ENCODE measurements at regions not wholly inside any gene's neighbourhood (a gene's known extent, or its start where the extent isn't known, plus 50 kb on each side); places are given as distances from the start of the nearest gene placed in this dataset.
"Not testable (repeated sequence)": the region's sequence is repeated elsewhere in the genome, so short reads cannot be mapped to it uniquely, and the experiment has no call there.

DNA sequence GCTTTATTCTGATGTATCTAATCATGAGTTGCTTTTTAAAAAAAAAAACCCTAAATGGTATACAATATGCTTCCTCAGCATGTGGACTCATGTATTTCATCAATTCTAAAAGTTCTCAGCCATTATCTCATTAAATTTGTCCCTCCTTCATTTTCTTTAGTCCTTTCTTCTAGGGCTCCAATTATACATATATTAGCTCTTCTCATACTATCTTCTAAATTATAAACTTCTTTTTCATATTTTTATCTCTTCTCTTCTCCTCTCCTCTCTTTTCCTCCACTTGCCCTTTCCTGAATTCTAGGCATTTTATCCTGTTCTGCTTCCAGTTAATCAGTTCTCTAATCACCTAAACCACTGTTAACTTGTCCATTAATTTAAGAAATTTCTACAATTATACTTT lies 55.0 kb upstream of the IL33 start:
- no peak for DNase-seq

- no peak for DNase-seq
Observed at GRCh38 chr9:6153425-6153824, 62.2 kb upstream of the IL33 start.

DNA sequence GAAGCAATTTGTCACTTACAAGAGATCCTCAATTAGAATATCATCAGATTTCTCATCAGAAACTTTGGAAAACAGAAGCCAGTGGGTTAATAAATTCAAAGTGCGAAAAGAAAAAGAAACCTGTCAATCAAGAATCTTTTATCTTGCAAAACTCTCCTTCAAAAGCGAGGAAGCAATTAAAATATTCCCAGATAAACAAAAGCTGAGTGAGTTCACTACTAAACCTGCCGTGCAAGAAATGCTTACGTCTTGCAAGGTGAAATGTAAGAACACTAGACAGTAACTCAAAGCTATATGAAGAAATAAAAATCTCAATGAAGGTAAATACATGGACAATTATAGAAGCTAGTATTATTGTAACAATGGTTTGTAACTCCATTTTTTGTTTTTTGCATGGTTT lies 62.8 kb upstream of the IL33 start:
- DNase-seq: no peak

- no peak for DNase-seq
Observed at GRCh38 chr9:6150483-6150882, 65.1 kb upstream of the IL33 start.

DNA sequence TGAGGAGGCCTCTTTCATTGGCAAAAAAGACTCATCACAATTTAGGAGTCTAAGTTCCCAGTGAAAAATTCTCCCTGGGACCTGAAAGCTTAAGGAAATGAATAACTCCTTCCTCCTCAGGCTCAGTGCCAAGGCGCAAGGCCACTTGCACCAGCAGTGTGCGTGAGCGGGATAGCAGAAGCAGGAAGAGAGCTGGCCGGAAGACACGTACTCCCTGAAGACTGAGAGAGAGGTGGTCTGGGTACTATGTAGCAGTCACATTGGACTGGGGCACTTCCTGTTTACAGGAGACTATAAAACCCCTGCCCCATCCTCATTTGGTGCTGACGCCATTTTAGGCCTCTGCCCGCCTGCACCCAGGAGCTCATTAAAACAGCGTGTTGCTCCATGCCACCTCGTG lies 66.3 kb upstream of the IL33 start:
- DNase-seq: no peak

DNA sequence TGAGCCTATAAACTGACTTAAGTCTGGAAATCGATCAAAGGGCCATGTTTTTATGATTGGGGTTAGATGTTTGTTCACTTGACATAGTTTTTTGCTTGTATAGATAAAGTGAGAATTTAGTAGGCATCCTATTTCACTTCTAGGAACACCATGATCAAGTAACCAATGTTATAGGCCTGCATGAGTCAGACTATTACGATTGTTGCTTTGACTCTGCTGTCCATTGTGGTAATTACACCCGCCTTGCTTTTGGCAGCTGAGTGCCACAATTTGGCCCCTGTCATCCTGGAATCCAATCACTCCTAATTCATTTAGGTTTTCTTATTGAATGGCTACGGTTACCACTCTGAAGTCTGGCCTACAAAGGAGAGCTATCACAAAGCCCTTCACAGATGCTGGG lies 67.8 kb upstream of the IL33 start:
- no peak for DNase-seq

- DNase-seq: no peak
Observed at GRCh38 chr9:6144947-6145346, 70.7 kb upstream of the IL33 start.

GRCh38 chr9:6142799-6143454 lies 72.7 kb upstream of the IL33 start:
- DNase-seq: no peak

GRCh38 chr9:6135780-6136179 lies 79.8 kb upstream of the IL33 start:
- DNase-seq: not testable (repeated sequence)

GRCh38 chr9:6134661-6135180 lies 80.9 kb upstream of the IL33 start:
- no peak for DNase-seq

DNA sequence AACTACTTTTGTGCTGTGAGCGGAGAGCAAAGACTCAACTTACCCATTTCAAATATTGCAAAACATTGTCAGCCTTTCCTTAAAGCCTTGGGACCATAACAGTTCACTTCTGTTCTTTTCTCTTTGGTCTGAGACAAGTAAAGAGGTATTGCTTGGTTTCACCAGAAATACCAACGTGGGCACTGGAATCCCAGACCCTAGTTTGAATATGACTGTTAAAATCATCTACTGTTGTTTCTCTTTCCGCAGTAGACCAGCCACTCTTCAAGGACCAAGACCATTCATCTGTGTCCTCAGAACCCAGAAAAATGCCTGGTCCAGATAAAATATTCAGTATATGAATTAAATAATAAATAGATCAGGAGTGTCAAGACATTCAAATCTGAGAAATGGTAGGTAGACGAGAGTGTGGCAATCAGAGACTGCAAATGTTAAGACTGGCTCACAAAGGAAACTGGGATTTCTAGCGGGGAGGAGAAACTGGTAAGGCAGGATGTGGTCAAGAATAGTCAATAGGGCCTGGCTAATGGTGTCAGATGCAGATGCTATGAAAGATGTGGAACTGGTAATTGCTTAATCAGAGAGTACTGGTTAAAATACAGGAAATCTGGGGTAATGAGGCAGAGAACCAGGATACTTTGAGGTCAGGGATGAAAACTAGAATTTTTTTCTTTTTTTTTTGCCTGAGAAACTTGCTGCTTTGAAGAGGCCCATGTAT lies 82.1 kb upstream of the IL33 start:
- peak; percentile 49 for DNase-seq

- no peak for DNase-seq
Observed at GRCh38 chr9:6132650-6133049, 83.0 kb upstream of the IL33 start.

DNA sequence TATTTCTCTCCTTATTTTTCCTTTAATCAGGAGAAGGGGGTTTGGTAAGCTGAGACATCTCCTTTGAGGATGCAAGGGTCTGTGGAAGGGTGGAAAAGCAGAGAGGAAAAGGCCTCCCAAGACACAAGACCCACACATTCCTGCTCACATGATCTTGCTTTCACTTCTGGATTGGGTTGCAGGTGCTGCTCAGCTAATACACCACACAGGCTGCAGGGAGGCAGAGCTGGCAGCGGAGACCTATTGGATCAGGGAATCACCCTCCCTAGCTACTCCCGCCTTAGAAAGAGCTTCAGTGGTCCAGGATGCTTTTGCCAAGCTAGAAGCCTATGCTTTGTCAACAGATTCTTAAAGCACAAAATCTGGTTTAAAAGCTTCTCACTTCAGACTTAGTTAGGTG lies 87.6 kb upstream of the IL33 start:
- no peak for DNase-seq

GRCh38 chr9:6126377-6126776 lies 89.2 kb upstream of the IL33 start:
- DNase-seq: no peak

GRCh38 chr9:6123416-6123815 lies 92.2 kb upstream of the IL33 start:
- DNase-seq: no peak

GRCh38 chr9:6121707-6122106 lies 93.9 kb upstream of the IL33 start:
- DNase-seq: no peak

DNA sequence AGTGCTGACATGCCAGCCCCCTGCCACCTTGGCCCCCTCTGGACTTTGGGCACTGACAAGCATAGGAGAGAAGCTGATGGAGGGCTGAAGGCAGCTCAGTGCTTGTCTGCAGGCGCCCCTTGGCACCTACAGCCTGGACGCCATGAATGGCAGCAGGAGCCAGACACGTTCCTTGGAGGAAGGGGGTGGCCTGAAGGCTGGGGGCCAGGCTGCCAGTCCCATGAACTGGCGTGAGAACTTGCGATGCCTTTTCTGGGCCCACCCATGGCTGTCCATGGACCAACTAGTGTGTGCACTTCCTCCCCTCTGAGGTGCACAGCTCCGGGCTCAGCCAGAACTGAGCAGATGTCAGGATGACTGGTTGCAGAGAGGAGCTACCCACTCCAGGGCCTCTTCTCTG lies 99.0 kb upstream of the RANBP6 start:
- no peak for DNase-seq

DNA sequence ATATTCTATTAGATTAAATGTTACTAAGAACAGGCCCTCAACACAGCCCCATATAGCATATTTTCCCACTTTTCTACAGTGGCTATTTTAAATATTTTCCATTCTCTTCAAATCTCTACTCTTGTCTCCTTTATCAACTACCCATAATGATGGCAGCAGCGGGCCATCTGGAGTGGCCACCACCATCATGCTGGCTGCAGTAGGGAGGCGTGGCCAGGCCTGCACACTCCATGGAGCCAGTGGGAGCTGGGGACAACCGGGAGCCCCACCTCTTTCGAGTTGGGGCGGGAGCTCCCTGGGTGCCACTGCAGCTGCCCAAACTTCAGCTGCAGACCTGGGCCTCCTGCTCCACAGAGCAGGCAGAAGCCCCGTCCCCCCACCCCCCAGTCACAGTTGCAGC lies 98.4 kb upstream of the RANBP6 start:
- no peak for DNase-seq

GRCh38 chr9:6113312-6113711 lies 97.9 kb upstream of the RANBP6 start:
- DNase-seq: no peak

DNA sequence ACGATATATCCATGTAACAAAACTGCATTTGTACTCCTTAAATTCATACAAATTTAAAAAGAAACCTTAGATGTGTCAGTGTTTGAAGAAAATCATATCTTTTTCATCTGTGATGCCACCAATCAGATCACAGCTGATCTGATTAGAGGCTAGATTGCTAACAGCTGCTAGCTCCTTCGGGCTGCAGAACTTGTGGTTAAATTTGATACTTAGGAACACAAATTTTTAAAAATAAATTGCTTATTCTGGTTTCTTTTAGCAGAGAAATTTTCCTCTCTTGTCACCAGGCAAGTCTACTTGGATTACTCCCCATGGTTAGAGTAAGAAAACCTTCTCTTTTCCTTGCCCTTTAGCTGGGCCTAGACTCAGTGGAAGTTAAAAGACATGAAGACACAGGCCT lies 94.6 kb upstream of the RANBP6 start:
- no peak for DNase-seq

- DNase-seq: no peak
Observed at GRCh38 chr9:6109571-6109970, 94.1 kb upstream of the RANBP6 start.

DNA sequence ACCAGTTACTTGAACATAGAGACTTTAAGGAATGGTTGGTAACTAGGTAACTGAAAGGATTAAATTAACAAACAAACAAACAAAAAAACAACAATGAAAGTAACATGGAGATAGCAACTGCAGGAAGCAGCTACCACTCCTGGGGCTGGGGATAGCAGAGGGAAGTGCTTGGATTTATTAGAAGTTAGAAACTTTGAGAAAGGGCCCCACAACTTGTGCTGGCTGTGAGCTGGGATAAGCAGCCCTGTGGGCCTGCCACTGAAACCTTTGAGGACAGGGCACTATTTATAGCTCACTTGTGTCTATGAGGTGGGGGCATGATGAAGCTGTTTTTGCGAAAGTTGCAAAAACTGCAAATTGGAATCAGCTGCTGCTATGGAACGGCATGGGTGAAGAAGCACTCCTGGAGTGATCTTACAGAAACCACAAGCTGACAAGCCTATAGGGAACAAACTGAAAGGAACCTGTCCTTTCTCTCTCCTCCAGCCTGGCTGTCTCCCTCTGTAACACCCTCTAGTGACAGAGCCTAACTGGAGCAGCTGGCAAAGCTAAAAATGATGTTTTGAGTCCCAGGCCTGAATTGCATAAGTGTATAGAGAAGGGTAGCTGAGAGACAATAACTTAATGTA lies 91.4 kb upstream of the RANBP6 start:
- no peak for DNase-seq

- no peak for DNase-seq
Observed at GRCh38 chr9:6105738-6106137, 90.3 kb upstream of the RANBP6 start.

GRCh38 chr9:6104406-6104805 lies 89.0 kb upstream of the RANBP6 start:
- DNase-seq: not testable (repeated sequence)
